ENCODE measurements at regions not wholly inside any gene's neighbourhood (a gene's known extent, or its start where the extent isn't known, plus 50 kb on each side); places are given as distances from the start of the nearest gene placed in this dataset.
"Not testable (repeated sequence)": the region's sequence is repeated elsewhere in the genome, so short reads cannot be mapped to it uniquely, and the experiment has no call there.

GRCh38 chr5:74500110-74500917 lies 140.2 kb downstream of the ENC1 start:
- no peak for DNase-seq

DNA sequence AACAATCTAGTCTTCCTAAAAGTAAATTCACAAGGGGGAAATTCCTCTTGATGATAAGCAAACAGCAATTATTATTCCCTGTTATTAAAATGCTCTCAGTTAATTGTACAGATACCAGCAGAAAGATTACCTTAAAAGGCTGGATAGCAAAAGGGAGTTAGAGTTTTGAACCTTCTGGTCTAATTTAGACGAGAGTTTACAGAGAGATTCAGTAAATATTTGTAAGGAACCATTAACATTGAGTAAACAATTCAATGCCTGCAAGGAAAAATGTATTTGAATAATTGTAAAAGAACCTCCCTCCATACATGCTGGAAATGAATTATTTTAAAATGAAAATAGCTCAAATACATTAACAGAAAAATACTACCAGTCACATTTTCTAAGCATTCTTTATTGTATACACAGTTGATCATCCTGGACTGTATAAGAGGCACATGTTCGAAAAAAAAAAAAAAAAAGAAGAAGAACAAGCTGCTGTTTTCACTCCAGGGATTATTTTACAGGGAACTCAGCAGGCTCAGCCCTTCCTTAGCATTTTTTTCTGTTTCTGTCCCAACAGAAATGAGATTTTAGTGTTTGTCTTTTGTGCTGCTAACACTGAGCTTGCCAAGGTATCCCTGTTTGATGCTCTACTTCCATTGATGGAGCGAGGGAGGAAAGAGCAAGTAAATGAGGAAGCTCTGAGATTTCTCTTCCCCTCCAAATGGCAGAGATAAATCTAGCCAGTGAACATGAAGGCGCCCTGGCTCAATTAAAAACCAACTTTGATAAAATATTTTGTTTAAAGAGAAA lies 141.1 kb downstream of the ENC1 start:
- peak in 1 of 3 donors; percentile 72 for DNase-seq

- DNase-seq = no peak
These were observed 142.8 kb downstream of the ENC1 start for GRCh38 chr5:74497706-74498105.

DNA sequence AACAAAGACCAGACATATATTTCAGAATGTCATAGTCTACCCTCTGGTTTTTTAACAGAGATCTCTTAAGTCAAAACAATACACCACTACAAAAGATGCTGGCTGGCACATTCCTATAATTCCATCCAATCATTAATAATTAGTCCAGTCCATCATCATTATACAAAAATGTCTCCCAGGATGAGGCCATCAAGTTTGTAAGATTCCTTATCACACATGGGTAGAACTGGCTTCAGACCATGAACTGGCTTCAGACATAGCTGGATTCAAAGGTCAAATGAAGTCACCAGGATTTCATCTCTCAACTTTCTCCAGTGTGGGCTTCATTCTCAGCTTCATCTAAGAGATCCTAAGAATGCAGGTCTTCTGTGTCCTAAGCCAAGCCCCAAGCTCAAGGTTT lies 147.1 kb downstream of the ENC1 start:
- no peak for DNase-seq

GRCh38 chr5:74492230-74492629 lies 148.3 kb downstream of the ENC1 start:
- no peak for DNase-seq

DNA sequence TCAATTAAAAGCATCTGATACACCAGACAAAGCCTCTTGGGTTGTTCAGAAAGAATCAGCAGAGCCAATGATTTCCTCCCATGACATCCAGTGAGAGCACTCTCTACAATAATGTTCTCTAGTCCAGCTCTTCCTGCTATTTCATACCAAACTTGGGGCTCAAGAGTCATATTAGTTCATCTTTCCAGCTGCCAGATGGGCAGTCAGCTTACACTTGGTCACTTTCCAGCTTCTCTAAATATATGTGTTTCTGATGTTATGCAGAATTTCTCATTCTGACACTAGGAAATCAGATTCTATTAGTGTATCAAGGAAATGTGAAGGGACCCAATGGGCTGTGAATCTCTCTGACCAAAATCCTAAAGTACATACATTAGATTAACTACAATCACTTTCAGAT lies 148.9 kb downstream of the ENC1 start:
- no peak for DNase-seq

- no peak for DNase-seq
These were observed 149.7 kb downstream of the ENC1 start for GRCh38 chr5:74490814-74491213.

- no peak for DNase-seq
These were observed 157.5 kb downstream of the ENC1 start for GRCh38 chr5:74482990-74483389.

GRCh38 chr5:74482523-74482922 lies 158.0 kb downstream of the ENC1 start:
- peak in 2 of 3 donors; percentile 17 to 40 for DNase-seq

DNA sequence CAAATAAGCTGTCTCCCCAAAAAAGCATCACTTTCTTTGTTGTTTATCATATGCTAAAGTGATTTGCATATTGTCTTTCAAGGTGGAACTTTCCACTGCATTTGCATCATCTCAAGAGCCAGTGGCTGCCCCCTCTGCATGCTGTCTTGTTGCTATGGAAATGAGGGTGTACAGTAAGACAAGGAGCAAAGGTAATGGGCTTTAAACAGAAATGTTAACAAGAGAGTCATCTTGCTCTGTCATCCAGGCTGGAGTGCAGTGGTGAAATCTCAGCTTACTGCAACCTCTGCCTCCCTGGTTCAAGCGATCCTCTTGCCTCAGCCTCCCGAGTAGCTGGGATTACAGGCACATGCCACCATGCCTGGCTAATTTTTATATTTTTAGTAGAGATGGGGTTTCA lies 159.2 kb downstream of the ENC1 start:
- DNase-seq = not testable (repeated sequence)

- DNase-seq = no peak
These were observed 160.3 kb downstream of the ENC1 start for GRCh38 chr5:74480201-74480600.

GRCh38 chr5:74478328-74478727 lies 162.2 kb downstream of the ENC1 start:
- DNase-seq = no peak

- DNase-seq = no peak
These were observed 162.8 kb downstream of the ENC1 start for GRCh38 chr5:74477761-74478160.

DNA sequence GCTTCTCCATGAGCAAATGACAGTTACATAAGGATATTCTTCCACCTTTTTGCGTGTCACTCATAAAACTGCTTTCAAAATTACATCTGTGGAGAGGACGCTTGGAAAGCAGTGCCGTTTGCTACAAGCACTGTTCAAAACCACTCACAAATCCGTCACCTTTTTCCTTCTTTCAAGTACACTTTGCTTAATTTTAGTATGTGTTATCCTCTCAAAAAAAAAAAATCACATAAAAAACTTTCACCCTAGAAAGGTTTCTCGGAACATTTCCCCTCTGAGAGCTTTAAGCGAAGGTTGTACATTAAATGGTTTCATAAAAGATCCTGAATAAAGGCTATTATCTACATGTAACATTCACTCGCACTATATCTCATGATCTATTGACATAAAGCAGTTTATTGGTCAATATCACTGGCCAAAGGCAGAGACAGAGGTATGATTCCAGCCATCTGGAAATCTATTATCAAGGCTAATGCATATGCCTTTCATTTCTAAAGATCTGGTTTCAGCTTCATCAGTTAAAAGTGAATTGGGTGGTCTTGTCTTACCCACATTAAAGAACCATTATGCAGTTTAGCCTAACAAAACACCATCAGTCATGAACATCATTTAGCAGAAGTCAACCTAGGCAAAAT lies 163.6 kb downstream of the ENC1 start:
- no peak for DNase-seq

GRCh38 chr5:74476046-74476818 lies 164.3 kb downstream of the ENC1 start:
- no peak for DNase-seq

GRCh38 chr5:74471875-74472274 lies 168.7 kb downstream of the ENC1 start:
- no peak for DNase-seq

GRCh38 chr5:74469234-74469994 lies 171.1 kb downstream of the ENC1 start:
- no peak for DNase-seq

- DNase-seq = no peak
These were observed 172.1 kb downstream of the ENC1 start for GRCh38 chr5:74468421-74468820.

- no peak for DNase-seq
These were observed 174.8 kb downstream of the ENC1 start for GRCh38 chr5:74465724-74466123.

DNA sequence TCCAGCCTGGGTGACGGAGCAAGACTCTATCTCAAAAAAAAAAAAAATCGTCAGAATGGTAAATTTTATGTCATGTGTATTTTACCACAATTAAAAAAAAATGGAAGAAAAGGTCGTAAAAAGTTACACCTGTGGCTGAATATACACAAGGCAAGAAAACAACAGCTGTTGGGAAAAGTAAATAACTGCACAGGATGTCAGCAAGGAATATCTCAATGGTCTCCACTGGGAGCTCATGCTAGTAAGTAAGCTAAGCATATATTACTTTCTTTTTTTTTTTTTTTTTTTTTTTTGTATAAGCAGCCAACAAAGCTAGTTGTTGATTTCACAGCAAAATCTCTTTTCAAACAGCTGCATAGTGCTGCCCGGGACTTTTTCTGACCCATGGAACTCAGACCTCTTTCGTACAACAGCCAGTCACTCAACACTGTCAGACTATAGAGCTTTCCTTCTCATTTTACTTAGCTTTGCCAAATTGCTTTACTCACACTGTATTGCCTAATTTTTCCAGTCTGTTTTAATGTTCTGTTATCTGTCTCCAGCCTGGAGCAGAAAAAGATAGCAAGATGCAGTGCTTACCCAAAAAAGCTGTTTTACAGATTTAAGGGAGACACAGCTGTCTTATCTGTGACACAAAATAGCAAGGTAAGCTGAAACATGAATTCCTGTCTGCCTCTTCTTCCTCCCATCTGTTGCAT lies 175.9 kb downstream of the ENC1 start:
- peak; percentile 24 to 71 (median 27) for DNase-seq
